ENCODE measurements at regions not wholly inside any gene's neighbourhood (a gene's known extent, or its start where the extent isn't known, plus 50 kb on each side); places are given as distances from the start of the nearest gene placed in this dataset.
"Not testable (repeated sequence)": the region's sequence is repeated elsewhere in the genome, so short reads cannot be mapped to it uniquely, and the experiment has no call there.

DNA sequence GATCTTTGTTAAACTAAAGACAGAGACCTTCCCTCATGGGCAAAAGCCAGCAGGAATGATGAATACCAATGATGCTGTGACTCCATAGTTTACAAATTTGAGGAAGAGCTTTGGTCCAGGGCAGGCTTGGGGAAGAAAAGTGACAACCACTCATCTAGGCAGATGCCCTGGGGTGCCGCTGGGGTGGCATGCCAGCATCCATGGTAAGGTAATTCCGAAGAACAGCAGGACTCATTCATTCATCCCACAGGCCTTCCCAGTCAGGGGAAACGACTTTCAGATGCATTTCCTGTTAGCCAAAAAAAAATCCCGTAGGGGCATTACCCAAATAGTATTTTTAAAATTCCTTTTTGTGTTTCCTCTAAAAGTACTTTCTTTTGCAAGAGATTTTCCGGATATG is 180.7 kb upstream of the SERPINE2 start:
- DNase-seq (no peak), ATAC-seq (no peak)
- intact Hi-C loops (cut with DNase I, micrococcal nuclease) = no loop called here

DNA sequence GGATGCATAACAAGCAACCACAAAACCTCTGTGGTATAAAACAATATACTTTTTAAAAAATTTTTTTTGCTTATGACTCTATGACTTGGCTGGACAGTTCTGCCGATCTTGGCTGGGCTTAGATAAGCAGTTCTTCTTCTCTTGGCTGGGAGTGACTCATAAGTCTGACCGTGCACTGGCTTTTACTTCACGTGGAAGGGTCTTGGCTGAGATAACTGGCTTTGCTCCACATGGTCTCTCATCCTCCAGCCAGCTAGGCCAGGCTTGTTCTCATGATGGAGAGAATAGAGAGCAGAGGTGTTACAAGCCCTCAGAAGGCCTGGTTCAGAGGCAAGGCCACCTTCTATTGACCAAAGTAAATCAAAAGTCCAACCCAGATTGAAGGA is 178.9 kb upstream of the SERPINE2 start:
- ATAC-seq (no peak), DNase-seq (no peak)
- intact Hi-C loops (cut with DNase I, micrococcal nuclease) = no loop called here

DNA sequence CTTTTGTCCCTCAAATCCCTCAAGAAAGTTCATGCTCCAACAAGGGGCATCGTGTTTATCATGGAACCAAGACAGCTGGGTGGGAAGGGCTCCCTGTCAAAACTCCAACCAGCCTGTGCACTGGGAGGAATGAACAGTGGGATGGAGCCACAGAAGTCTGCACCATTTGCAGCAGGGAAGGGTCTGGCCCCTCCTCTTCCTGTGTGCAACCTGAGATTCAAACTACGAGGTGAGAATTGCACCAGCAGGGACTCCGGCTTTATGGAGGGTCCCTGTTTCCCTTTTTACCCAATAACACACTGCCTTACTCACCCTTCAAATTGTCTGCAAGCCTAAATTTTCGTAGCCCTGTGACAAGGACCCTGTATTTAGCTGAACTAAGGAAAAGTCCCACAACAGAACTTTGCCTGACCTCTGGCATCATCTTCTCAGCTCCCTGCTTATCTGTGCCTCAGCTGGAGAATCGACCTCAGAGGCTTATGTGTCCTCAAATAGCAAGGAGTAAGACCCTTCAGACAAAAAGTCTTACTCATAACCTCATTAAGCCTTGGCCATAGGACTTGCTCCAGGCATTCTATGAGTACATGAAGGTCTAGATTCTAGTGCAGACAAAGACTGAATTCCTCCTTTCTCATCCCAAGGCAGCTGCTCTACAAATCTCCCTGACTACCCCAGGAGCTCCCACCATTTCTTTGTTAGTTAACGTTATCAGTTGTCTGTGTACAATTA is 178.3 kb upstream of the SERPINE2 start:
- no peak for DNase-seq
- intact Hi-C loops (cut with DNase I, micrococcal nuclease) = no loop called here
- no peak for ATAC-seq

DNA sequence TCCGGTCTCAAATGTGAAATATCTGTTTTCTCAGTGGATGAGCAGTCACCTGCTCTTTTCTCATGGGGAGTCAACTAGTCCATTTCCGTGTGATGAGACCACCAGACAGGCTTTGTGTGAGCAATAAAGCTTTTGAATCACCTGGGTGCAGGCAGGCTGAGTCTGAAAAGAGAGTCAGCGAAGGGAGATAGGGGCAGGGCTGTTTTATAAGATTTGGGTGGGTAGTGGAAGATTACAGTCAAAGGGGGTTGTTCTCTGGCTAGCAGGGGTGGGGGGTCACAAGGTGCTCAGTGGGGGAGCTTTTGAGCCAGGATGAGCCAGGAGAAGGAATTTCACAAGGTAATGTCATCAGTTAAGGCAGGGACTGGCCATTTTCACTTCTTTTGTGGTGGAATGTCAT is 176.5 kb upstream of the SERPINE2 start:
- intact Hi-C loops (cut with DNase I, micrococcal nuclease); ATAC-seq; DNase-seq: not testable (repeated sequence)

DNA sequence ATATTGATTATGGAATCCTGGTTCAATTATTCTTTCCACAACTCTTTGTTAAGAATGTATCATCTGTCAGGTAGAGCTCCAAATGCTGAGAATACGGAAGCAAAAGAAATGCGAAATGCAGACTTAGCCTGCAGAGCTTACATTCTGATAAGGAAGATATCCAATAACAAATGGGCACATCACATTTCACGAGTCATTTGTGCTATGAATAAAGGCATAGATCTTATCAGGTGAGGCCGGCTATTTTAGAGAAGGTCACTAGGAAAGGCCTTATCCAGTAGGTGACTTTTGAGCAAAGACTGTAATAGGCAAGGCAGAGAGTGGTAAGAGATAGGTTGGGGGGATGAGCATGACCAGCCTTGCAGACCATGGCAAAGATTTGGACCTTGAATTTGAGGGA is 174.3 kb upstream of the SERPINE2 start:
- intact Hi-C loops (cut with DNase I, micrococcal nuclease) = no loop called here
- ATAC-seq (no peak), DNase-seq (no peak)

DNA sequence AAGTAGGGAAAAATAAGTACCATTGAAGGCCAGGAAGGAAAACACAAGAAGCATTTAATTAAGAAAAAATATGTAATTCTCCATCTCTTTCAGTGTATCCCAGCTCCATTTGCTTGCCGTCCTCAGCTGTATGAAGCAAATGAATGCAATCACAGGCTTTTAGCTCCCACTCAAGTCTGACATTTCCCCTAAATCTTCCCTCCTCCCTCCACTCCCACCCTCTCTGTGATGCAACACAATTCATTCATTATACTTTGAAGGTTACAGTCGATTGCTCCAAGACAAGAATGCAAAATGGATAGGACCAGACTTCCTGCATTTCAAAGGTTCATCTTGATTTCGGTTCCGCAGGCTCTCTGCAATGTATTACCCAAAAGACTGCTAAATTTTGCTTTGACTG is 172.7 kb upstream of the SERPINE2 start:
- DNase-seq = no peak
- ATAC-seq = no peak
- intact Hi-C loops (cut with DNase I, micrococcal nuclease) = no loop called here

DNA sequence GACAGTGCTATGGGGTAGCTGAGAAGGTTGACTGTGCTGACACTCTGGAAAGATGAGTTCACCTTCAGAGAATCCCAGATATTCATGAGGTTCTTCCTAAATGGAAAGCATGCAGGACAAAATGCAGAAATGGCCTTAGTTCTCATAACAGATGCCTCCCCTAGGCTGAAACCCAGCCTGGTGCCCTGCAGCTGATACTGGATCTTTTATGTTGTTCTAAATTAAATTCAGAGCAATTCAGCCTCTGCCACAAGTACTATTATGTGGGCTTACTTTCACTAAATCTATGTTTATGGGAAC is 172.0 kb upstream of the SERPINE2 start:
- intact Hi-C loops (cut with DNase I, micrococcal nuclease) = no loop called here
- DNase-seq (no peak), ATAC-seq (no peak)

DNA sequence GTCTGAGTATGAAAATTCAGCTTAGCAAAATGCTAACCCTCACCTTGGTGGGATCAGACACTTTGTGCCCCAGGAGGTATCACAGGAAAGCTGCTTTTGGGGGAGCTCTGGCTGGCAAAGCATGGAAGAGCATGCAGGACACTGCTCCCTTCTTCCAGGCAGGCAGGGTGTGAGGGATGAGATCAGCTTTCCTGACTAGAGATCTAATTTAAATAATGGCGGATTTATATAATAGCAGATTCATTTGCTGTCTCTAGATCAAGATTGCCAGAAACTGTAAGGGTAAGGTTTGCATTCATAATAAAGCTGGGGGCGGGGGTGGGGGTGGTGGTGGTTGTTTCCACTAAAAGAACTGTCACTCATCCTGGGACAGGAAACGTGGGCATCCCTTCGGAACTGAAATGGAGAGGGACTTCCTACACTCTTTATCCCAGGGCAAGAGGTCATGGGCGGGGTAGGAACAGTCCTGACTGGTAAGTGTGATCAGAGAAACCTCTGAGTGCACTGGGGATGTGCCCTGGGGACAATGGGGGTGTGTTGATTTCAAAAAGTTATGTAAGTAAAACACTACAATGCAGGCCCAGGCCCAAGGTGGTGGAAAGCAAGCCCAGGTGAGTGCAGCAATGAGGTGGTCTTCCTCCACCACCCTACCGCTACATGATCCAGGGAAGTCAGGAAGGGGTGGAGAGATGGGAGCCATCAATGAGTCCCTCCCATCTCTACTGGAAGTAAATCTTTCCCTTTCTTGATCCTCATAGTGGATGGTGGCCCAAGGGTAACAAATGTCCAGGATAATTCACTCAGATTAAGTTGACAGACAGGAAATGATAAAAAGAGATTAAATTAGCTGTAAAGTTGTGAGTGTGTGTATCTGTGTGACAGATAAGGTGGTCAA is 171.4 kb upstream of the SERPINE2 start:
- intact Hi-C loops (cut with DNase I, micrococcal nuclease) = no loop called here

DNA sequence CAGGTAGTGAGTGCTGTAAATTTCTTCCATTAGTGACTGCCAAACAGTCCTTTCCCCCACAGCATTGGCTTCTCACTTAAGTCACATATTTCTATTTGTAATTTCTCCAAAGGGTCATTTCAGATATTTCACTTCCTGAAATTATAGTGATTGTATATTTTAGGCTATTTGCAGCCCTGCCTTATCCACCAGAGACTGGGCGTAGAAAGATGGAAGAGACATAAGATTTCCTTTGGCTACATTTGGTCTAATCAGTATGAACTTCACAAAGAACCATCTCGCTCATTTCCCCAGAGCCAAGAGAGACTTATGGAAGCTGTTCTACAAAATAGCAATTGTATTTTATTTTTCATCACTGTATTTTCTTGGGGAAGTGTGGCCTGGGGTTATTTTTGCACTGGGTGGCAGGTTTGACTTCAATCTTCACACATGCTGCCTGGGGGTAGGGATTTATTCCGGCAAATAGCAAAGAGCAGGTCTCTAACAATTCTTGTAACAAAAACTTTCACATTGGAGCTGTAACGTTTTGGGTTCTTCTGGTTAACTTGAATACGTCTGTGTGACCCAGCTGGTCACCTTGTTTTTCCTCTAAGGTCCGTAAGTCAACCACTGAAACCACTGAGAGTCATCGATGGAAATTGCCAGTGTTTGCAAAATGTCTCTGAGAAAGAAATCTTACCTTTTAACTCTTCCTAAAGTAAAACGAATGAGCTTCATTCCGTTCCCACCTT is 170.6 kb upstream of the SERPINE2 start:
- intact Hi-C loops (cut with DNase I, micrococcal nuclease) = no loop called here
- ATAC-seq (no peak), DNase-seq (no peak)

More for the DNA sequence above, 171.4 kb upstream of the SERPINE2 start:
- ATAC-seq (no peak), DNase-seq (no peak)

DNA sequence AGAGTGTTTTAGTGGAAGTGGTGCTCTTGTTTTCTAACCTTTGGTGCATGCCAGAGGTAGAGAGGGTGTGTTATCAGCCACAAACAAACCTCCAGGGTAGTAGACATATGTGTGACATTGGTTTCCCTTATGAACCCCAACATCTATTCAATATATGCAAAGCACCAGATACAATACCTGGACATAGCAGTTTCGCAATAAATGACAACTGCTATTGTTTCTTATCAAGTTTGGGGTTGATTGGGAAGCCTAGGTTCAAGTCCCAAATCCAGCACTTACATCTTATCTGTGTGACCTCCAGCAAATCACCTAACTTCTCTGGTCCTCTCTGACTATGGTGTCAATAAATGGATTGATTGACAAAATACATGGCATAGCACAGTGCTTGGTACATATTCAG is 169.4 kb upstream of the SERPINE2 start:
- DNase-seq (no peak), ATAC-seq (no peak)
- intact Hi-C loops (cut with DNase I, micrococcal nuclease) = no loop called here

DNA sequence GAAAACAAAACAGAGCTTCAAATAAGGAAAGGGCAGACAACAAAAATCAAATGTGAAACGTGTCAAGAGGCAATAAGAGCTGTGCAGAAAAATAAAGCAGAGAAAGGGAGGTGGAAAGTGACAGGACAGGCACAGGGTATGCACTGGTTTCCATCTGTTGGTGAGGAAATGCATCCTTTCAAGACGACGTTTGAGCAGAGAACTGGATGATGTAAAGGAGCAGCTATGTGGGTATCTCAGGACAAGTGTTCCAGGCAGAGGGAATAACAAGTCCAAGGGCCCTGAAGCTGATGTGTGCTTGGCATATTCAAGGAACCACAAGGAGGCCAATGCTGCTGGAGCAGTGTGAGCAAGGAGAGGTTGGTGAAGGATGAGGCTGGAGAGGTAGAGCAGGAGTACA is 168.9 kb upstream of the SERPINE2 start:
- DNase-seq = no peak
- ATAC-seq = no peak
- intact Hi-C loops (cut with DNase I, micrococcal nuclease) = no loop called here

DNA sequence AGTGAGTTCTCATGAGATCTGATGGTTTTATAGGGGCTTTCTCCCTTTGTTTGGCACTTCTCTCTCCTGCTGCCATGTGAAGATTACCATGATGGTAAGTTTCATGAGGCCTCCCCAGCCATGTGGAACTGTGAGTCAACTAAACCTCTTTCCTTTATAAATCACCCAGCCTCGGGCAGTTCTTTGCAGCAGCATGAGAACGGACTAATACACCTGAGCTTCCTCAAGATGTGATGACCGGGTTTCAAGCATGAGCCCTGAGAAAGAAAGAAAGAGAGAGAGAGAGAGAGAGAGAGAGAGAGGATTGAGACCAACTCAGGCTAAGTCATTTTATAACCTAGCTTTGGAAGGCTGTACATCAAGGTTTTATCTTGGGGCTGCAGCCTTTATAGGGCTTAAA is 167.7 kb upstream of the SERPINE2 start:
- ATAC-seq = no peak

DNA sequence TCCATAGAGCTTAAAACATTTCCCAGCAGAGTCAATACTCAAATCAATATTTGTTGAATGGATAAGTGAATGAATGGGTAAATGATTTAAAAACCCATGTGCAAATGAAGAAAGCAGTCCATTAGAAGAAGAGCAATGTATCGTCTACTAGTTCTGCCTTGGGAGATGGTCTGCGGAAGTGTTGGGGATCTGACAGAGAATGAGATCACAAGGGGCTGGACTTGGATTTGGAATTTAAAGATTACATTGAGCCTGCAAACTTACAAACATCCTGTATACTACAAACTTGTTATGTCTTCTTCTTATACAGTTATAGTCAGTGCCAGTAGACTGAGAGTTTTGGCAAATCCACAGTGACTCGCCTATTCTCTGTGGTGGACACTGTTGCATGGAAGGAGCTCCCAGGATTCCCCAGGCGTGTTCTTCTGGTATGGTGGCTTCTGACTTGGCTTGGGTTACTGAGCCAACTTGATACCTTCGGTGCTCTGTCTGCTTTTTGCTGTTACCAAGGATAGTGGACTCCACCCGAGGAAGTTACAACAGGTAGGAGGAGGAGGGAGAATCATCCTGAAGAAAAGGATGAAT is 163.3 kb upstream of the SERPINE2 start:
- DNase-seq = no peak
- ATAC-seq = no peak
- intact Hi-C loops (cut with DNase I, micrococcal nuclease) = no loop called here

More for the DNA sequence above, 167.7 kb upstream of the SERPINE2 start:
- DNase-seq = no peak
- intact Hi-C loops (cut with DNase I, micrococcal nuclease) = no loop called here

DNA sequence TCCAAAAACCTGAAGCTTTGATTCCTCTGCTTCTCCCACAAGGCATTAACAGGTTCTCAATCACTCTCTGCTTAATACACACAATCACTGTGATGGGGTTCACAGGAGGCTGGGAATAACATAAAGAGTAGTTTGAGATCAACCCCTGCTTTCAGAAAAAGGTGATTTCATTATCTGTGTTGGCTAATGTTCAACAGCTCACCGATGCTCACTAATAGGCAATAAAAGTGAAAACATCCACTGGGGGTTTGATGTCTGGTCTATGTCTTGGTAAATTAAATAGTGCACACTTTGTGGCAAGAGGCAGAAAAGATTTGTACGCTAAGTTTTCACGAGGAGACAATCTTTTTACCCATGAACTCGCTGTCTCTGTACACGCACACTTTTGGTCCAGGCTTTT is 159.3 kb upstream of the SERPINE2 start:
- intact Hi-C loops (cut with DNase I, micrococcal nuclease) = no loop called here
- DNase-seq = no peak
- no peak for ATAC-seq

DNA sequence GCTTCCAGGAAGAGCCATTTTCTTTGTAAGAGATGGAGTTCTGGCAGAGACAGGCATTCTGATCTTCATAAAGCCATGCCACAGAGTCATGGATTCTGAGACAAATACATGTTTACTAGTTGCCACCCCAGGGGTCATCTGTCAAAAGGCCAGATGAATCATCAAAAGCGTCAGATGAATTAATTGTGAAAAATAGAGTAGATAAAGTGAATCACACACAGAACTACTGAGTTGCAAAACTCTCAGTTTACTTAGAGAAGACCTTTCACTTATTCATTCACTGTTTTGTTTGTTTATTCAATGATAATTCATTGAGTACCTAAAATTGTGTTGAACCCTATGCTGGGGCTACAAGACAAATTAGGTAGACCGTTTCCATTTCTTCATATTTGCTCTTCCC is 157.7 kb upstream of the SERPINE2 start:
- DNase-seq = no peak
- intact Hi-C loops (cut with DNase I, micrococcal nuclease) = no loop called here
- no peak for ATAC-seq

DNA sequence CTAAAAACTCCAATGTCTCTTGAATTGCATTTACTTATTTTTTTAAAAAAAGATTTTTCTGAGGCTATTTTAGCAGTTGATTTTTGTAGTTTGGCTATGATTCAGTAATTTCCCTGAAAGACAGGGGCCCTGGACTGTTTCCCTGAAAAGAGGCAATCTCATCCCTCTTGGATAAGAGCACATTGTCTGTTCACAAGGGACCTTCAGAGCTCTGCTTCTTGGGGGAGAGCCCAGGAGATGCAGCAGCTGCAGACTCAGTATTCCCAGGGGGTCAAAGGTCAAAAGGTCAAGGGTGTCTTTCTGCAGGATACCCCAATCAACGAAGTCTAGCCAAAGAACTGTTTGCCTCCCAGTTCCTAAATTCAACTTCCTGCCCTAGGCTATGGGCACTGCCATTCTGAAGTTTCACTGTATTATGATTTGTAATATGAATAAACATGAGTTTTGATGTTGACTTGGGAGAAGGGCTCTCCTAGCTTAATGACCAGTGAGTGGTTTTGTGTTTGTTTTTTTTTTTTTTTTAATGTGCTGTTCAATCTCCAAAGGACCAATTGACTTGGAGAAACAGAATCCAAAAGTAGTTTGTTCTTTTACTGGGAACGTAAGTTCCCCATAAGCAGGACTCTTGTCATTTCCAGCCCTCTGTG is 157.0 kb upstream of the SERPINE2 start:
- no peak for ATAC-seq
- DNase-seq = peak in 1 of 2 donors; percentile 28
- intact Hi-C loops (cut with DNase I, micrococcal nuclease) = no loop called here

DNA sequence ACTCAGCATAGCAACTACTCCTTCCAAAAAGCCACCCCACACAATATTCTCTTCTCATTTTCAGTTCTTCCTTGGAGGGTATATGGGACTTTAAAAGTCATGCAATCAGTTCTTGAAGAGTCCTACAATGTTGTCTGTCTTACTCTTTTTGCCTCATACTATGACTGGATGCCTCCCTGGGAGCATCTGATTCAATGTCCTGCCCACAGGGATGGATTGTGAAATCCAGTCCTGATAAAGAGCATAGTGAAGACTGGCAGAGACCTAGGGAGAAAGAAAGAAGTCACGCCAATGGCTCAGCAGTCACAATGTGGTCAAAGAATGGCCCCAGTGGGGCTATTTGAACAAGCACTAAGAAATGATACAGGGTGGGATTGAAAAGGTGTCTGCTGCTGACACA is 155.1 kb upstream of the SERPINE2 start:
- DNase-seq (no peak), ATAC-seq (no peak)
- intact Hi-C loops (cut with DNase I, micrococcal nuclease) = no loop called here

DNA sequence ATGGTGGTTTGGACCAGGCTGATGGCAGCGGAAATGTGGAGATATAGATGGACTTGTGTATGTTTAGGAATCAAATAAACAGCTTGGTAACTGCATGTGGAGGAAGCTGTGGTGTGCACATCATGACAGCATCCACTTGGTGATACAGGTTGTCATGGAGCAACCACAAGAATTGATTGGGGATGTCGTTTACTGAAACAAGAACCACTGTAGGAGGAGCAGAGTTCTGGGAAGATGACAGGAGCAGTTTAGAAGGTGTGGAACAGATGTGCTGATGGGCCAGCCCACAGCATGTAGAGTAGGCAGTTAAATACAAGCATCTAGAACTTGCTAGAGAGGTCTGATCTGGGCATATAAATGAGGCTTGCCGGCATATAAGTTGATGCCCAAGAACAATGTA is 152.4 kb upstream of the SERPINE2 start:
- intact Hi-C loops (cut with DNase I, micrococcal nuclease) = no loop called here
- DNase-seq = no peak
- no peak for ATAC-seq

DNA sequence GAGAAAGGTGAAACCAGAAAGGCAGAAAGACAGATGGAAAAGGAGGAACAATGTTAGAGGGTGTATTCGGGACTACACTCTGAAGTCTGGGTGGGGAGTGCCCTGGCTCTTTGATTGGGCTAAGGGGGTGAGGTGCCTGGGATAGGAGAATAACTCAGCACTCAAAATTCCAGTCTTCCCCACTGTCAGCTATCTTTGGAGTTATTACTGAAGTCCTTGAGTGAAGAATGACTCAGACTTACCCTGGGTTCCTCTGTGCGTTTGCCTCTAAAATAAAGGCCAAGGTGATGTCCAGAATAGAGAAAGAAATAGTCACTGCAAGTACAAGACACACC is 151.8 kb upstream of the SERPINE2 start:
- DNase-seq = no peak
- intact Hi-C loops (cut with DNase I, micrococcal nuclease) = no loop called here
- no peak for ATAC-seq
